Neural cell (in vitro differentiated cells): ENCODE measurements at regions not wholly inside any gene's neighbourhood (a gene's known extent, or its start where the extent isn't known, plus 50 kb on each side); places are given as distances from the start of the nearest gene placed in this dataset.

Experiments
- H2AFZ ChIP-seq: fragments of 200-600, 300-800 bp; sonication (generic), shearing (Covaris generic); 2 replicates; pipeline ENCODE4 v1.6.0; 2014; ENCODE audit warnings: low read depth, mild to moderate bottlenecking, antibody characterized with exemption, low read length, moderate library complexity
- H3F3A ChIP-seq: fragments of 200-600 bp; shearing (Covaris generic); 2 replicates; pipeline ENCODE4 v1.6.1; 2016; ENCODE audit warnings: mild to moderate bottlenecking, moderate library complexity, mixed read lengths, antibody characterized with exemption, low read length; ENCODE audit not compliant: insufficient read depth, poor library complexity, severe bottlenecking
- H3K27ac ChIP-seq: fragments of 200-600, 300-800 bp; sonication (generic), shearing (Covaris generic); 2 replicates; pipeline ENCODE4 v1.5.1; 2014; ENCODE audit warnings: mild to moderate bottlenecking, low read length, moderate library complexity
- H3K27me3 ChIP-seq: fragments of 300-800, 200-600 bp; sonication (generic), shearing (Covaris generic); 2 replicates; pipeline ENCODE4 v1.6.0; 2014; ENCODE audit warnings: mild to moderate bottlenecking, low read depth, low read length, moderate library complexity; ENCODE audit not compliant: insufficient read depth
- H3K36me3 ChIP-seq: fragments of 300-800, 200-600 bp; sonication (generic), shearing (Covaris generic); 2 replicates; pipeline ENCODE4 v1.5.1; 2014; ENCODE audit warnings: mild to moderate bottlenecking, antibody characterized with exemption, low read length, moderate library complexity; ENCODE audit not compliant: insufficient read depth
- H3K4me2 ChIP-seq: fragments of 300-800, 200-600 bp; sonication (generic), shearing (Covaris generic); 2 replicates; pipeline ENCODE4 v1.6.0; 2014; ENCODE audit warnings: mild to moderate bottlenecking, low read length
- H3K4me3 ChIP-seq: fragments of 300-800, 200-600 bp; sonication (generic), shearing (Covaris generic); 2 replicates; pipeline ENCODE4 v1.5.1; 2014; ENCODE audit warnings: mild to moderate bottlenecking, low read length, moderate library complexity
- H3K79me2 ChIP-seq: fragments of 200-600 bp; shearing (Covaris generic); replicated peaks from 2 replicates; pipeline ENCODE4 v1.6.0; 2014; ENCODE audit warnings: mild to moderate bottlenecking, low read length, moderate library complexity; ENCODE audit not compliant: insufficient read depth
- H3K9ac ChIP-seq: fragments of 300-800, 200-600 bp; sonication (generic), shearing (Covaris generic); 2 replicates; pipeline ENCODE4 v1.6.1; 2016; ENCODE audit warnings: mild to moderate bottlenecking, low read length, mixed read lengths
- H3K9me2 ChIP-seq: fragments of 200-600 bp; shearing (Covaris generic); 2 replicates; pipeline ENCODE4 v1.6.1; 2016; ENCODE audit warnings: mild to moderate bottlenecking, low read length, mixed read lengths; ENCODE audit not compliant: insufficient read depth
- H3K9me3 ChIP-seq: fragments of 200-600, 300-800 bp; sonication (generic), shearing (Covaris generic); 2 replicates; pipeline ENCODE4 v1.6.1; 2016; ENCODE audit warnings: mild to moderate bottlenecking, mixed run types, low read length, moderate library complexity, mixed read lengths
- H4K20me1 ChIP-seq: fragments of 200-600 bp; shearing (Covaris generic); 2 replicates; pipeline ENCODE4 v1.6.1; 2016; ENCODE audit warnings: mild to moderate bottlenecking, mixed run types; ENCODE audit not compliant: insufficient read depth
- EP300 ChIP-seq: fragments of 450-650 bp; conservative IDR thresholded peaks from 2 replicates; pipeline ENCODE4 v1.6.1; 2014; ENCODE audit warnings: antibody characterized with exemption, mild to moderate bottlenecking, moderate library complexity; ENCODE audit not compliant: poor library complexity, severe bottlenecking
- EZH2 ChIP-seq: fragments of 200-600, 300-800 bp; shearing (Covaris generic), sonication (generic); IDR thresholded peaks from 2 replicates; pipeline ENCODE4 v1.6.1; 2014; ENCODE audit warnings: antibody characterized with exemption, low read length, borderline replicate concordance, mild to moderate bottlenecking; ENCODE audit not compliant: insufficient read depth, poor library complexity, severe bottlenecking
- MXI1 ChIP-seq: fragments of 450-650 bp; conservative IDR thresholded peaks from 2 replicates; pipeline ENCODE4 v1.6.1; 2014; ENCODE audit warnings: antibody characterized with exemption, mild to moderate bottlenecking; ENCODE audit not compliant: poor library complexity, severe bottlenecking
- POLR2AphosphoS5 ChIP-seq: IDR thresholded peaks from 2 replicates; pipeline ENCODE4 v1.6.1; 2012
- RAD21 ChIP-seq: fragments of 450-650 bp; conservative IDR thresholded peaks from 2 replicates; pipeline ENCODE4 v1.6.1; 2014; ENCODE audit warnings: antibody characterized with exemption, mild to moderate bottlenecking, moderate library complexity
- SMC3 ChIP-seq: fragments of 450-650 bp; conservative IDR thresholded peaks from 2 replicates; pipeline ENCODE4 v1.6.1; 2014; ENCODE audit warnings: antibody characterized with exemption, mild to moderate bottlenecking, moderate library complexity; ENCODE audit not compliant: poor library complexity
- TAF1 ChIP-seq: IDR thresholded peaks from 2 replicates; pipeline ENCODE4 v1.6.1; 2012; ENCODE audit warnings: low read depth
- TF ChIP-seq, protein P1 (sequence below): IDR thresholded peaks from 2 replicates; pipeline ENCODE4 v1.6.1; 2012; ENCODE audit warnings: borderline replicate concordance
- TF ChIP-seq, protein P2 (sequence below): fragments of 450-650 bp; IDR thresholded peaks from 2 replicates; pipeline ENCODE4 v1.5.1; 2014; ENCODE audit warnings: antibody characterized with exemption, mild to moderate bottlenecking, moderate library complexity; ENCODE audit not compliant: poor library complexity, severe bottlenecking

DNA sequence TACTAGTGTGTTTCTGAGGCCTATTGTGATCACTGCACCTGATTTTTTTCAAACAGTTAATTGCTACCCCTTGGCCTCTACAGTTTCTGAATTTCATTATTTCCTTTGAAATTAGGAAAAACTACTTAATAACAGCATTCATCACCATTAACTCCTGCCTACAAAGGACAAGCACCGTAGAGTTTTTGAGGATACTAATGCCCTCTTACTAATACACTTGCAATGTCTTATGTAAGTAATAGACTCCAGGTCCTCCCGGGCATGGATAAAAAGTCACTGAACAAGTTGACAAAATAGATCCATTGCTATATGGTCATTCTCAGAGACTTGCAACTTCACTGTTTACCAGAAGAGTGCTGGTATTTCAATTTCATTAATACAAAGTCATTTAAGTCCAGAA, 1172.5 kb downstream of the CDH12 start:
- H3K9me2 ChIP-seq: no peaks in the 10 kb centered on the region
- H2AFZ ChIP-seq: no peak overlapping the region
- no peaks in the 10 kb centered on the region for H3K27me3 ChIP-seq
- no peak overlapping the region for H3K9ac ChIP-seq
- no peak overlapping the region for H3K27ac ChIP-seq
- TF ChIP-seq TAF1 (no peak), MXI1 (no peak), EP300 (no peak), EZH2 (no peak), POLR2AphosphoS5 (no peak), SMC3 (no peak), RAD21 (no peak)
- TF ChIP-seq, protein P1, sequence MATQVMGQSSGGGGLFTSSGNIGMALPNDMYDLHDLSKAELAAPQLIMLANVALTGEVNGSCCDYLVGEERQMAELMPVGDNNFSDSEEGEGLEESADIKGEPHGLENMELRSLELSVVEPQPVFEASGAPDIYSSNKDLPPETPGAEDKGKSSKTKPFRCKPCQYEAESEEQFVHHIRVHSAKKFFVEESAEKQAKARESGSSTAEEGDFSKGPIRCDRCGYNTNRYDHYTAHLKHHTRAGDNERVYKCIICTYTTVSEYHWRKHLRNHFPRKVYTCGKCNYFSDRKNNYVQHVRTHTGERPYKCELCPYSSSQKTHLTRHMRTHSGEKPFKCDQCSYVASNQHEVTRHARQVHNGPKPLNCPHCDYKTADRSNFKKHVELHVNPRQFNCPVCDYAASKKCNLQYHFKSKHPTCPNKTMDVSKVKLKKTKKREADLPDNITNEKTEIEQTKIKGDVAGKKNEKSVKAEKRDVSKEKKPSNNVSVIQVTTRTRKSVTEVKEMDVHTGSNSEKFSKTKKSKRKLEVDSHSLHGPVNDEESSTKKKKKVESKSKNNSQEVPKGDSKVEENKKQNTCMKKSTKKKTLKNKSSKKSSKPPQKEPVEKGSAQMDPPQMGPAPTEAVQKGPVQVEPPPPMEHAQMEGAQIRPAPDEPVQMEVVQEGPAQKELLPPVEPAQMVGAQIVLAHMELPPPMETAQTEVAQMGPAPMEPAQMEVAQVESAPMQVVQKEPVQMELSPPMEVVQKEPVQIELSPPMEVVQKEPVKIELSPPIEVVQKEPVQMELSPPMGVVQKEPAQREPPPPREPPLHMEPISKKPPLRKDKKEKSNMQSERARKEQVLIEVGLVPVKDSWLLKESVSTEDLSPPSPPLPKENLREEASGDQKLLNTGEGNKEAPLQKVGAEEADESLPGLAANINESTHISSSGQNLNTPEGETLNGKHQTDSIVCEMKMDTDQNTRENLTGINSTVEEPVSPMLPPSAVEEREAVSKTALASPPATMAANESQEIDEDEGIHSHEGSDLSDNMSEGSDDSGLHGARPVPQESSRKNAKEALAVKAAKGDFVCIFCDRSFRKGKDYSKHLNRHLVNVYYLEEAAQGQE: no peak
- TF ChIP-seq, protein P2, sequence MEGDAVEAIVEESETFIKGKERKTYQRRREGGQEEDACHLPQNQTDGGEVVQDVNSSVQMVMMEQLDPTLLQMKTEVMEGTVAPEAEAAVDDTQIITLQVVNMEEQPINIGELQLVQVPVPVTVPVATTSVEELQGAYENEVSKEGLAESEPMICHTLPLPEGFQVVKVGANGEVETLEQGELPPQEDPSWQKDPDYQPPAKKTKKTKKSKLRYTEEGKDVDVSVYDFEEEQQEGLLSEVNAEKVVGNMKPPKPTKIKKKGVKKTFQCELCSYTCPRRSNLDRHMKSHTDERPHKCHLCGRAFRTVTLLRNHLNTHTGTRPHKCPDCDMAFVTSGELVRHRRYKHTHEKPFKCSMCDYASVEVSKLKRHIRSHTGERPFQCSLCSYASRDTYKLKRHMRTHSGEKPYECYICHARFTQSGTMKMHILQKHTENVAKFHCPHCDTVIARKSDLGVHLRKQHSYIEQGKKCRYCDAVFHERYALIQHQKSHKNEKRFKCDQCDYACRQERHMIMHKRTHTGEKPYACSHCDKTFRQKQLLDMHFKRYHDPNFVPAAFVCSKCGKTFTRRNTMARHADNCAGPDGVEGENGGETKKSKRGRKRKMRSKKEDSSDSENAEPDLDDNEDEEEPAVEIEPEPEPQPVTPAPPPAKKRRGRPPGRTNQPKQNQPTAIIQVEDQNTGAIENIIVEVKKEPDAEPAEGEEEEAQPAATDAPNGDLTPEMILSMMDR: no peak
- H4K20me1 ChIP-seq: no peaks in the 10 kb centered on the region
- H3F3A ChIP-seq: no peaks in the 10 kb centered on the region
- no peaks in the 10 kb centered on the region for H3K79me2 ChIP-seq
- no peak overlapping the region for H3K4me3 ChIP-seq
- no peaks in the 10 kb centered on the region for H3K36me3 ChIP-seq
- no peaks in the 10 kb centered on the region for H3K9me3 ChIP-seq
- no peak overlapping the region for H3K4me2 ChIP-seq

DNA sequence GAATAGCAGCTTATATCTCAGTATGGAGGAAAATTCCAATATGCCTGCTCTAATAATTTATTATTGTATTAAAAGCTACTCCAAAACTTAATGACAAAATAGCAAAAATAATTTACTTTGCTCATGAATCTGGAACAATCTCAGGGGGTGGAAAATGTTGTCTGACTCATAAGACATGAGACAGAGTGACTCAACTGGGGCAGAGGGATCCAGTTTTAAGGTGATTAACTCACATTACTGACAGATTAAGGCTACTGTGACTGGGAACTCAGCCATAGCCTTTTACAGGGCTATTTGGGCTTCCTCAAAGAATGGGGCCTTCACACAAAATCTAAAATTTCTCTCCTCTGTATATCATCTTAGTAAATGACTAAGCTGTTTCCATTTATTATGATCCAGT, 1172.9 kb downstream of the CDH12 start:
- Histone ChIP-seq H3K4me3 (no peak overlapping the region), H2AFZ (no peak overlapping the region), H3K9me2 (no peaks in the 10 kb centered on the region), H3K27me3 (no peaks in the 10 kb centered on the region), H3K36me3 (no peaks in the 10 kb centered on the region), H3K9ac (no peak overlapping the region), H3K79me2 (no peaks in the 10 kb centered on the region), H4K20me1 (no peaks in the 10 kb centered on the region), H3K27ac (no peak overlapping the region), H3F3A (no peaks in the 10 kb centered on the region), H3K9me3 (no peaks in the 10 kb centered on the region), H3K4me2 (no peak overlapping the region)
- TF ChIP-seq EP300 (no peak), EZH2 (no peak), RAD21 (no peak), POLR2AphosphoS5 (no peak), SMC3 (no peak), TAF1 (no peak)
- TF ChIP-seq, protein P1: no peak
- TF ChIP-seq, protein P2: no peak
